HepG2 (cell line): ENCODE measurements at regions not wholly inside any gene's neighbourhood (a gene's known extent, or its start where the extent isn't known, plus 50 kb on each side); places are given as distances from the start of the nearest gene placed in this dataset.

Source experiments
- CREM ChIP-seq, 2 experiments: sonication (generic) in 1 of 2; formaldehyde crosslinking in 1 of 2; IDR thresholded peaks; 2 replicates each; pipeline versions ENCODE4 v1.4.0 to v1.6.1; 2016 to 2020; ENCODE audit warnings: antibody characterized with exemption in 1 of 2, mild to moderate bottlenecking in 1 of 2, missing genetic modification reagents in 1 of 2
- CTCF ChIP-seq: sonication (generic); formaldehyde crosslinking; IDR thresholded peaks from 2 replicates; pipeline ENCODE4 v1.5.0; 2020; ENCODE audit warnings: mild to moderate bottlenecking, missing genetic modification reagents, moderate library complexity
- FOSL2 ChIP-seq: sonication (generic); formaldehyde crosslinking; IDR thresholded peaks from 2 replicates; pipeline ENCODE4 v1.4.0; 2020; ENCODE audit warnings: missing genetic modification reagents
- PRPF4 ChIP-seq: fragments of 200-400 bp; formaldehyde crosslinking; IDR thresholded peaks from 2 replicates; pipeline ENCODE4 v1.6.1; 2016; ENCODE audit warnings: low read length, low read depth; ENCODE audit not compliant: poor library complexity, severe bottlenecking
- RFX5 ChIP-seq: IDR thresholded peaks from 2 replicates; pipeline ENCODE4 v1.6.1; 2011; ENCODE audit warnings: low read depth, low read length, improper control_type of control experiment
- ZNF350 ChIP-seq: sonication (generic); formaldehyde crosslinking; IDR thresholded peaks from 2 replicates; pipeline ENCODE4 v1.4.0; 2020; ENCODE audit warnings: mild to moderate bottlenecking, low read depth, missing genetic modification reagents, borderline replicate concordance

DNA sequence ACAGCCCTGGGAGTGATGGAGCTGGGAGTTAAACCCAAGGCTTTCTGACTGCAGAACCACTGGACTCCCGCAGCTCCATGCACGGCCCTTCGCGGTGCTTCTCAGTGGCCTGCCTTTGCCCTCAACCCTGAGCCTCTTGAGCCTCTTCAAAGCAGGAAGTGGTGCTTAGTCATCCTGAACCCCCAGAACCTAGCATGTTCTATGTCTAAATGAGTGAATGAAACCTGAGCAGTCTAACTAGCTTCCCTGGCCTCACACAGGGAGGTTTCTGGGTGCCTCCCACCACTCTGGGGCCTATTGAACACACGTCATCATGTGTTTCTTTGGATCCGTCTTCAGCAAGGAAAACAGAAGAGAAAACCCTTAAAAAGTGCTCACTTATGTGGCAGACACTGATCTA, 117.9 kb upstream of the SFSWAP start:
- no peak for TF ChIP-seq CTCF
- no peak for TF ChIP-seq PRPF4
- TF ChIP-seq FOSL2 (CRISPR knock-in tag), result no peak
- TF ChIP-seq CREM (IDR thresholded peaks at IDR 0.05), result no peak
- no peak for TF ChIP-seq CREM (CRISPR knock-in tag; IDR thresholded peaks at IDR 0.05)
- TF ChIP-seq ZNF350 (CRISPR knock-in tag), result no peak
- TF ChIP-seq RFX5, result no peak
